ENCODE measurements at regions not wholly inside any gene's neighbourhood (a gene's known extent, or its start where the extent isn't known, plus 50 kb on each side); places are given as distances from the start of the nearest gene placed in this dataset.

DNA sequence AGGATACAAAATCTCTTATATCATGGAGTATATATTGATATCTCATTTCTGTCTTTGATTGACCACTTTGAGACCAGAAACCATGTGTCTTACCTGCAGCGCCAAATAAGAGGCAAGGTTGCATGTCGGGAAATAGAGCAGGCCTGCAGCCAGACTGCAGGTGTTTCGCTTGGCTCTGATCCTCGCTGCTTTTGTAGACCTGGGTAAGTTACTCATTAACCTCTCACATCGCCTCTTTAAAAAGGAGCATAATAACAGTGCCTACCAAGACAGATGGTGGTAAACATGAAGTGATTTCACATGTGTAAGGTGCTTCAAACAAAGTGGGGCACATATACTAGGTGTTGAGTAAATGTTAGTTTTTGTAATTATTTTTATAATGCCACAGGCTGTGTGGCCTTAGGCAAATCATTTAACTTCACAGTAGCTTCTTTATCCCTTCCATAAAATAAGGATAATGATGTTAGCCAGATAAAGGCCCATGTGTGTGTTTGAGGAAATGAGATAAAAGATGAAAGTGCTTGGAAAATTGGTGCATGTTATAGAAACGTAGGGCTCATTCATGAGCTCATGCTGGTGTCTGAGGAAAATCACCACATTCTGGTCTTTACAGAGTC lies 248.8 kb upstream of the MAP3K7 start:
- Histone ChIP-seq H3K9ac (ENCODE audit: control insufficient read depth, extremely low read depth, insufficient read depth, low read length) (no peak overlapping the region), H3K4me1 (ENCODE audit: control insufficient read depth, extremely low read depth, insufficient read depth, low read length) (no peaks in the 10 kb centered on the region), H3K27me3 (ENCODE audit: control insufficient read depth, extremely low read depth, insufficient read depth, low read length) (no peaks in the 10 kb centered on the region), H3K27ac (ENCODE audit: control insufficient read depth, insufficient read depth, low read length) (no peak overlapping the region), H3K4me3 (ENCODE audit: control insufficient read depth in 2 of 3, extremely low read depth in 1 of 3, insufficient read depth in 2 of 3, low read depth in 1 of 3, low read length in 3 of 3) (no peak overlapping the region), H3K4me2 (ENCODE audit: control insufficient read depth, extremely low read depth, insufficient read depth, low read depth, low read length) (no peak overlapping the region), H3K36me3 (ENCODE audit: control insufficient read depth in 2 of 2, extremely low read depth in 1 of 2, insufficient read depth in 2 of 2, low read length in 2 of 2) (no peaks in the 10 kb centered on the region), H3K9me1 (ENCODE audit: control insufficient read depth, extremely low read depth, insufficient read depth, low read length) (no peaks in the 10 kb centered on the region), H2AFZ (ENCODE audit: control insufficient read depth, low read length) (no peak overlapping the region), H4K20me1 (ENCODE audit: control insufficient read depth, extremely low read depth, insufficient read depth, low read length) (no peaks in the 10 kb centered on the region), H3K79me2 (ENCODE audit: control insufficient read depth, insufficient read depth, low read length) (no peaks in the 10 kb centered on the region), H3K9me3 (ENCODE audit: control insufficient read depth, low read depth, low read length) (no peaks in the 10 kb centered on the region)
- dilution Hi-C loops (cut with MboI; ENCODE audit: extremely low pct_ligation_motif_present, low sequenced_read_pairs), result no loop called here
- no peak for DNase-seq (ENCODE audit: low read depth, low spot score)
- TF ChIP-seq, protein P1, sequence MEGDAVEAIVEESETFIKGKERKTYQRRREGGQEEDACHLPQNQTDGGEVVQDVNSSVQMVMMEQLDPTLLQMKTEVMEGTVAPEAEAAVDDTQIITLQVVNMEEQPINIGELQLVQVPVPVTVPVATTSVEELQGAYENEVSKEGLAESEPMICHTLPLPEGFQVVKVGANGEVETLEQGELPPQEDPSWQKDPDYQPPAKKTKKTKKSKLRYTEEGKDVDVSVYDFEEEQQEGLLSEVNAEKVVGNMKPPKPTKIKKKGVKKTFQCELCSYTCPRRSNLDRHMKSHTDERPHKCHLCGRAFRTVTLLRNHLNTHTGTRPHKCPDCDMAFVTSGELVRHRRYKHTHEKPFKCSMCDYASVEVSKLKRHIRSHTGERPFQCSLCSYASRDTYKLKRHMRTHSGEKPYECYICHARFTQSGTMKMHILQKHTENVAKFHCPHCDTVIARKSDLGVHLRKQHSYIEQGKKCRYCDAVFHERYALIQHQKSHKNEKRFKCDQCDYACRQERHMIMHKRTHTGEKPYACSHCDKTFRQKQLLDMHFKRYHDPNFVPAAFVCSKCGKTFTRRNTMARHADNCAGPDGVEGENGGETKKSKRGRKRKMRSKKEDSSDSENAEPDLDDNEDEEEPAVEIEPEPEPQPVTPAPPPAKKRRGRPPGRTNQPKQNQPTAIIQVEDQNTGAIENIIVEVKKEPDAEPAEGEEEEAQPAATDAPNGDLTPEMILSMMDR (optimal IDR thresholded peaks at IDR 0.05 in 1 of 3, IDR thresholded peaks at IDR 0.05 in 1 of 3, conservative IDR thresholded peaks at IDR 0.05 in 1 of 3; ENCODE audit: extremely low read depth in 1 of 3, insufficient read depth in 2 of 3, low read length in 3 of 3), result no peak
- no peak for TF ChIP-seq EZH2 (IDR thresholded peaks at IDR 0.05; ENCODE audit: low read length)
- no peak for FAIRE-seq

DNA sequence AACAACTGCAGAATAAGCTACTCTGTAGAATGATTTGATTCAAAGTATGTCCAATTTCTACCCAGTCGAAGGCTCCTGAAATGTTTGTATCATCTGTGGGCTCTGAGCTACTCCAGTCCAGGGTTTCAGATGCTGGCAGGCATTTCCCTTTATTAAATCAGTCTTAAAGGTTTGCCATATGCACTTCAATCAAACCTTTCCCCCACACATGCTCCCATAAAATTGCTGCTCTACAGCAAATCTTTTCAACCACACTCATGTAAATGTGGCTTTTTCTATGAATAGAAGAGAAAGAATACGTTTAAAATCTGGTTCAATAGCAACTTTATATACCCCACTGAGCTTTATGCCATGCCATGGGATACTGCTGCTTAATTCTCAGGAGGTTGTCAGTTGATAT lies 242.4 kb upstream of the MAP3K7 start:
- H3K9me1 ChIP-seq (ENCODE audit: control insufficient read depth, extremely low read depth, insufficient read depth, low read length), result no peaks in the 10 kb centered on the region
- no peak overlapping the region for H3K9ac ChIP-seq (ENCODE audit: control insufficient read depth, extremely low read depth, insufficient read depth, low read length)
- no peaks in the 10 kb centered on the region for H3K27me3 ChIP-seq (ENCODE audit: control insufficient read depth, extremely low read depth, insufficient read depth, low read length)
- H3K9me3 ChIP-seq (ENCODE audit: control insufficient read depth, low read depth, low read length), result no peaks in the 10 kb centered on the region
- H2AFZ ChIP-seq (ENCODE audit: control insufficient read depth, low read length), result no peak overlapping the region
- DNase-seq (ENCODE audit: low read depth, low spot score) (no peak), FAIRE-seq (no peak)
- no peak overlapping the region for H3K4me2 ChIP-seq (ENCODE audit: control insufficient read depth, extremely low read depth, insufficient read depth, low read depth, low read length)
- H3K4me3 ChIP-seq (ENCODE audit: control insufficient read depth in 2 of 3, extremely low read depth in 1 of 3, insufficient read depth in 2 of 3, low read depth in 1 of 3, low read length in 3 of 3), result no peak overlapping the region
- no peaks in the 10 kb centered on the region for H4K20me1 ChIP-seq (ENCODE audit: control insufficient read depth, extremely low read depth, insufficient read depth, low read length)
- no peaks in the 10 kb centered on the region for H3K4me1 ChIP-seq (ENCODE audit: control insufficient read depth, extremely low read depth, insufficient read depth, low read length)
- dilution Hi-C loops (cut with MboI; ENCODE audit: extremely low pct_ligation_motif_present, low sequenced_read_pairs), result no loop called here
- H3K27ac ChIP-seq (ENCODE audit: control insufficient read depth, insufficient read depth, low read length), result no peak overlapping the region
- H3K36me3 ChIP-seq (ENCODE audit: control insufficient read depth in 2 of 2, extremely low read depth in 1 of 2, insufficient read depth in 2 of 2, low read length in 2 of 2), result no peaks in the 10 kb centered on the region
- H3K79me2 ChIP-seq (ENCODE audit: control insufficient read depth, insufficient read depth, low read length), result no peaks in the 10 kb centered on the region
- TF ChIP-seq, protein P1 (optimal IDR thresholded peaks at IDR 0.05 in 1 of 3, IDR thresholded peaks at IDR 0.05 in 1 of 3, conservative IDR thresholded peaks at IDR 0.05 in 1 of 3; ENCODE audit: extremely low read depth in 1 of 3, insufficient read depth in 2 of 3, low read length in 3 of 3), result no peak
- TF ChIP-seq EZH2 (IDR thresholded peaks at IDR 0.05; ENCODE audit: low read length), result no peak

Data from keratinocyte (primary cell).